ENCODE measurements at regions not wholly inside any gene's neighbourhood (a gene's known extent, or its start where the extent isn't known, plus 50 kb on each side); places are given as distances from the start of the nearest gene placed in this dataset.

- TF ChIP-seq CTCF (conservative IDR thresholded peaks at IDR 0.05): no peak
- no peak for DNase-seq (ENCODE audit: low read depth, low spot score)
- Mint-ChIP-seq H3K9me3 (no peaks in the 10 kb centered on the region), H3K36me3 (ENCODE audit: low read depth) (no peaks in the 10 kb centered on the region), H3K27me3 (ENCODE audit: low read depth) (no peaks in the 10 kb centered on the region), H3K4me3 (no peak overlapping the region), H3K27ac (ENCODE audit: unreplicated experiment) (no peak overlapping the region), H3K4me1 (peaks cover 3% of the 10 kb centered on the region)
Observed at GRCh38 chr2:21217442-21217841, 93.7 kb downstream of the TDRD15 start.

- peaks cover 7% of the 10 kb centered on the region for H3K4me1 Mint-ChIP-seq
- no peak for TF ChIP-seq CTCF (conservative IDR thresholded peaks at IDR 0.05)
- no peaks in the 10 kb centered on the region for H3K9me3 Mint-ChIP-seq
- no peak overlapping the region for H3K4me3 Mint-ChIP-seq
- no peaks in the 10 kb centered on the region for H3K36me3 Mint-ChIP-seq (ENCODE audit: low read depth)
- DNase-seq (ENCODE audit: low read depth, low spot score): no peak
- H3K27me3 Mint-ChIP-seq (ENCODE audit: low read depth): no peaks in the 10 kb centered on the region
- H3K27ac Mint-ChIP-seq (ENCODE audit: unreplicated experiment): no peak overlapping the region
Observed at GRCh38 chr2:21220930-21221329, 97.2 kb downstream of the TDRD15 start.

GRCh38 chr2:21223618-21224017 lies 99.8 kb downstream of the TDRD15 start:
- Mint-ChIP-seq H3K27ac (ENCODE audit: unreplicated experiment) (no peak overlapping the region), H3K4me3 (no peak overlapping the region), H3K9me3 (no peaks in the 10 kb centered on the region), H3K27me3 (ENCODE audit: low read depth) (no peaks in the 10 kb centered on the region), H3K36me3 (ENCODE audit: low read depth) (no peaks in the 10 kb centered on the region), H3K4me1 (peaks cover 7% of the 10 kb centered on the region)
- no peak for DNase-seq (ENCODE audit: low read depth, low spot score)
- TF ChIP-seq CTCF (conservative IDR thresholded peaks at IDR 0.05): no peak

- H3K9me3 Mint-ChIP-seq: no peaks in the 10 kb centered on the region
- H3K36me3 Mint-ChIP-seq (ENCODE audit: low read depth): no peaks in the 10 kb centered on the region
- peak overlapping the region; percentile 73 for H3K27ac Mint-ChIP-seq (ENCODE audit: unreplicated experiment)
- no peak for TF ChIP-seq CTCF (conservative IDR thresholded peaks at IDR 0.05)
- DNase-seq (ENCODE audit: low read depth, low spot score): no peak
- H3K27me3 Mint-ChIP-seq (ENCODE audit: low read depth): no peaks in the 10 kb centered on the region
- H3K4me3 Mint-ChIP-seq: no peak overlapping the region
- peaks cover 6% of the 10 kb centered on the region for H3K4me1 Mint-ChIP-seq
Observed at GRCh38 chr2:21228041-21228895, 104.5 kb downstream of the TDRD15 start.

- Mint-ChIP-seq H3K4me1 (peaks cover 6% of the 10 kb centered on the region), H3K27ac (ENCODE audit: unreplicated experiment) (no peak overlapping the region), H3K4me3 (no peak overlapping the region), H3K27me3 (ENCODE audit: low read depth) (no peaks in the 10 kb centered on the region), H3K36me3 (ENCODE audit: low read depth) (no peaks in the 10 kb centered on the region), H3K9me3 (no peaks in the 10 kb centered on the region)
- no peak for TF ChIP-seq CTCF (conservative IDR thresholded peaks at IDR 0.05)
- no peak for DNase-seq (ENCODE audit: low read depth, low spot score)
Observed at GRCh38 chr2:21229302-21229701, 105.5 kb downstream of the TDRD15 start.

All from neural crest cell (in vitro differentiated cells).